ENCODE measurements at regions not wholly inside any gene's neighbourhood (a gene's known extent, or its start where the extent isn't known, plus 50 kb on each side); places are given as distances from the start of the nearest gene placed in this dataset.

- H3K27me3 ChIP-seq (ENCODE audit: insufficient read depth, insufficient read length): no peaks in the 10 kb centered on the region
- DNase-seq (ENCODE audit: low read depth, low spot score): no peak
- no peaks in the 10 kb centered on the region for H3K4me1 ChIP-seq (ENCODE audit: insufficient read depth, insufficient read length)
- H3K4me3 ChIP-seq (ENCODE audit: insufficient read length, low read depth): no peak overlapping the region
- no peaks in the 10 kb centered on the region for H3K36me3 ChIP-seq (ENCODE audit: insufficient read depth, insufficient read length, low read length)
- no peaks in the 10 kb centered on the region for H3K9me3 ChIP-seq (ENCODE audit: insufficient read depth, low read length)
- H3K9ac ChIP-seq (ENCODE audit: insufficient read length, low read depth): no peak overlapping the region
- TF ChIP-seq ZNF274 (IDR thresholded peaks at IDR 0.05; ENCODE audit: low read depth, low read length): no peak
- no peak for TF ChIP-seq SUZ12 (IDR thresholded peaks at IDR 0.05; ENCODE audit: extremely low read depth, insufficient read depth, insufficient read length)
- no peak for TF ChIP-seq YY1 (IDR thresholded peaks at IDR 0.05; ENCODE audit: insufficient read depth, insufficient read length)
Measured at GRCh38 chr15:39462691-39463090, 118.2 kb upstream of the THBS1 start.

GRCh38 chr15:39465843-39466749, 114.8 kb upstream of the THBS1 start:
- no peak overlapping the region for H3K9ac ChIP-seq (ENCODE audit: insufficient read length, low read depth)
- no peaks in the 10 kb centered on the region for H3K4me1 ChIP-seq (ENCODE audit: insufficient read depth, insufficient read length)
- no peak overlapping the region for H3K4me3 ChIP-seq (ENCODE audit: insufficient read length, low read depth)
- no peaks in the 10 kb centered on the region for H3K27me3 ChIP-seq (ENCODE audit: insufficient read depth, insufficient read length)
- TF ChIP-seq YY1 (IDR thresholded peaks at IDR 0.05; ENCODE audit: insufficient read depth, insufficient read length) (no peak), SUZ12 (IDR thresholded peaks at IDR 0.05; ENCODE audit: extremely low read depth, insufficient read depth, insufficient read length) (no peak), ZNF274 (IDR thresholded peaks at IDR 0.05; ENCODE audit: low read depth, low read length) (no peak)
- no peaks in the 10 kb centered on the region for H3K36me3 ChIP-seq (ENCODE audit: insufficient read depth, insufficient read length, low read length)
- no peak for DNase-seq (ENCODE audit: low read depth, low spot score)
- no peaks in the 10 kb centered on the region for H3K9me3 ChIP-seq (ENCODE audit: insufficient read depth, low read length)

- no peaks in the 10 kb centered on the region for H3K36me3 ChIP-seq (ENCODE audit: insufficient read depth, insufficient read length, low read length)
Measured at GRCh38 chr15:39466750-39467105, 114.2 kb upstream of the THBS1 start.

GRCh38 chr15:39468331-39468730, 112.5 kb upstream of the THBS1 start:
- Histone ChIP-seq H3K27me3 (ENCODE audit: insufficient read depth, insufficient read length) (no peaks in the 10 kb centered on the region), H3K36me3 (ENCODE audit: insufficient read depth, insufficient read length, low read length) (no peaks in the 10 kb centered on the region), H3K9ac (ENCODE audit: insufficient read length, low read depth) (no peak overlapping the region), H3K4me3 (ENCODE audit: insufficient read length, low read depth) (no peak overlapping the region), H3K4me1 (ENCODE audit: insufficient read depth, insufficient read length) (no peaks in the 10 kb centered on the region), H3K9me3 (ENCODE audit: insufficient read depth, low read length) (no peaks in the 10 kb centered on the region)
- no peak for DNase-seq (ENCODE audit: low read depth, low spot score)
- no peak for TF ChIP-seq ZNF274 (IDR thresholded peaks at IDR 0.05; ENCODE audit: low read depth, low read length)
- TF ChIP-seq YY1 (IDR thresholded peaks at IDR 0.05; ENCODE audit: insufficient read depth, insufficient read length): no peak
- no peak for TF ChIP-seq SUZ12 (IDR thresholded peaks at IDR 0.05; ENCODE audit: extremely low read depth, insufficient read depth, insufficient read length)

More at GRCh38 chr15:39466750-39467105, 114.2 kb upstream of the THBS1 start:
- H3K4me3 ChIP-seq (ENCODE audit: insufficient read length, low read depth): no peak overlapping the region
- no peak for DNase-seq (ENCODE audit: low read depth, low spot score)
- no peaks in the 10 kb centered on the region for H3K27me3 ChIP-seq (ENCODE audit: insufficient read depth, insufficient read length)
- no peaks in the 10 kb centered on the region for H3K4me1 ChIP-seq (ENCODE audit: insufficient read depth, insufficient read length)
- TF ChIP-seq SUZ12 (IDR thresholded peaks at IDR 0.05; ENCODE audit: extremely low read depth, insufficient read depth, insufficient read length) (no peak), ZNF274 (IDR thresholded peaks at IDR 0.05; ENCODE audit: low read depth, low read length) (no peak), YY1 (IDR thresholded peaks at IDR 0.05; ENCODE audit: insufficient read depth, insufficient read length) (no peak)
- H3K9ac ChIP-seq (ENCODE audit: insufficient read length, low read depth): no peak overlapping the region
- H3K9me3 ChIP-seq (ENCODE audit: insufficient read depth, low read length): no peaks in the 10 kb centered on the region

GRCh38 chr15:39468828-39469227, 112.1 kb upstream of the THBS1 start:
- no peak for DNase-seq (ENCODE audit: low read depth, low spot score)
- no peak overlapping the region for H3K4me3 ChIP-seq (ENCODE audit: insufficient read length, low read depth)
- no peaks in the 10 kb centered on the region for H3K36me3 ChIP-seq (ENCODE audit: insufficient read depth, insufficient read length, low read length)
- H3K9ac ChIP-seq (ENCODE audit: insufficient read length, low read depth): no peak overlapping the region
- no peak for TF ChIP-seq SUZ12 (IDR thresholded peaks at IDR 0.05; ENCODE audit: extremely low read depth, insufficient read depth, insufficient read length)
- no peak for TF ChIP-seq YY1 (IDR thresholded peaks at IDR 0.05; ENCODE audit: insufficient read depth, insufficient read length)
- no peak for TF ChIP-seq ZNF274 (IDR thresholded peaks at IDR 0.05; ENCODE audit: low read depth, low read length)
- no peaks in the 10 kb centered on the region for H3K27me3 ChIP-seq (ENCODE audit: insufficient read depth, insufficient read length)
- H3K4me1 ChIP-seq (ENCODE audit: insufficient read depth, insufficient read length): no peaks in the 10 kb centered on the region
- H3K9me3 ChIP-seq (ENCODE audit: insufficient read depth, low read length): no peaks in the 10 kb centered on the region

GRCh38 chr15:39471785-39472574, 108.9 kb upstream of the THBS1 start:
- DNase-seq (ENCODE audit: low read depth, low spot score): no peak
- TF ChIP-seq ZNF274 (IDR thresholded peaks at IDR 0.05; ENCODE audit: low read depth, low read length) (no peak), SUZ12 (IDR thresholded peaks at IDR 0.05; ENCODE audit: extremely low read depth, insufficient read depth, insufficient read length) (no peak), YY1 (IDR thresholded peaks at IDR 0.05; ENCODE audit: insufficient read depth, insufficient read length) (no peak)
- Histone ChIP-seq H3K4me1 (ENCODE audit: insufficient read depth, insufficient read length) (no peaks in the 10 kb centered on the region), H3K9me3 (ENCODE audit: insufficient read depth, low read length) (no peaks in the 10 kb centered on the region), H3K4me3 (ENCODE audit: insufficient read length, low read depth) (no peak overlapping the region), H3K36me3 (ENCODE audit: insufficient read depth, insufficient read length, low read length) (no peaks in the 10 kb centered on the region), H3K9ac (ENCODE audit: insufficient read length, low read depth) (no peak overlapping the region), H3K27me3 (ENCODE audit: insufficient read depth, insufficient read length) (no peaks in the 10 kb centered on the region)
